GM19035 (cell line): ENCODE measurements at regions not wholly inside any gene's neighbourhood (a gene's known extent, or its start where the extent isn't known, plus 50 kb on each side); places are given as distances from the start of the nearest gene placed in this dataset.
"Not testable (repeated sequence)": the region's sequence is repeated elsewhere in the genome, so short reads cannot be mapped to it uniquely, and the experiment has no call there.

Source experiments
- ATAC-seq: cut with Tn5 transposase; IDR thresholded peaks from one replicate; pipeline ENCODE4 v1.9.1; 2021; ENCODE audit not compliant: unreplicated experiment

DNA sequence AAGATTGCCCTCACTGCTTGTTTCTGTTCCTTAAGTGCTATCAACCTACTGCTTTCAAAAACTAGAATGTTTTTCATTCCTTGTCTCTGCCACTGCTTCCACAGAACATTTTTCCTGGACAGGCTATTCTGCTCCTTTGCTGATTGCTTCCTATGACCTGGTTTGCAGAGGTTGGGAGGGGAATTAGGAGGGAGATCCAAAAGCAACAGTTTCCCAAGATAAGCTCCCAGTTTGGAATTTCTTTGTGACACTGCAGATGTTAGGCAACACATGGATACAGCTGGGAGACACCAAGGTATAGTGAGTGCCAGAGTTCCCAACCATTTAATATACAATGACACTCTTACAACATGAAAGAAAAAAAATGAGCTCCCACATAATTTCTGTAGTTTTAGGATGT, 1036.5 kb downstream of the ROBO2 start:
- ATAC-seq: no peak

DNA sequence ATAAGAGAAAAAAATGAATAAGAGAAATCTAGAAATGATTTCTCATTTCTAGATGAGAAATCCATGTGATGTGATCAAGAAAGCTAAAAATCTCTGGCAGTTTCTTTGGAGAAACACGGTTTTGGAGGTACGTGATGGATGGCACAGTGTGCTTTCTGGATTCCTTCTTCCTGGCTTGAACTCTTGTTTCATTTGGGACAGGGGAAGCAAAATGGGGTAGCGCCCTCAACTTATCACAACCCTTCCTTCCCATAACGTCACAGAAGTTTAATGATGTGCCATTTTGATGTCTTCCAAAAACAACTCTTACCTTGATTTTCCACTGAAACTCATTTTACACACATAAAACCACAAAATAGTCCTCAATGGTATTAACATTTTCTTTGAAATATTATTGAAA, 1037.3 kb downstream of the ROBO2 start:
- ATAC-seq: no peak

DNA sequence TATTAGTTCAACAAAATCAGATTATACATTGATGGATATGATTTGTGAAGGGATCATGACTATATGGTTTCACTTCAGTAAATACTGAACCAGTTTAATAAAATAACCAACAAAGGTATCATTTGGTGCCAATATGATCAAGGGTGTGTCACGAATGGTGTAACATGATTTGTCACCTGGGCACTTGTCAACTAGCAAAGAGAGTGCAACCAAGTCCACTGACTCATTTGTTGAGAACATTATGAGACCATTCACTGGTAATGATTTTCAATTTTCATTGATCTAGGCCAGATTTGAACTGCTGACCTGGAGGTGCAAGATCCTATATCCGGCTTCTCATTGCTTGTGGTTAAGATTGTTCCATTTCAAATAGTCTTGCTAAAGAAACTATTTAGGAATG, 1037.9 kb downstream of the ROBO2 start:
- no peak for ATAC-seq

- no peak for ATAC-seq
Observed at GRCh38 chr3:78079514-78079913, 1039.6 kb downstream of the ROBO2 start.

DNA sequence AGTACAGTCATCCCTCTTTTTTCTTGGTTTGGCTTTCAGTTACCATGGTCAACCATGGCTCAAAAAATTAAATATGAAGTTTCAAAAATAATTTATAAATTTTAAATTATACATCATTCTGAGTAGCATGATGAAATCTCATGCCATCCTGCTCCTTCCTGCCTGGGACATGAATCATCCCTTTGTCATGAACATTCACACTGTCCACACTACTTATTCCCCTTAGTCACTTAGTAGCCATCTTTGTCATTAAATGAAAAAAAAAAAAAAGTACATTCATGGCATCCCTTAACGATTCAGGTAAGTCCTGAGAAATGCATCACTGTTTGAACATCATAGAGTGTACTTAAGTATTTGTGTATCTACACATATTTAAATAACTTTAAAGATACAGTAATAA, 1046.3 kb downstream of the ROBO2 start:
- no peak for ATAC-seq

DNA sequence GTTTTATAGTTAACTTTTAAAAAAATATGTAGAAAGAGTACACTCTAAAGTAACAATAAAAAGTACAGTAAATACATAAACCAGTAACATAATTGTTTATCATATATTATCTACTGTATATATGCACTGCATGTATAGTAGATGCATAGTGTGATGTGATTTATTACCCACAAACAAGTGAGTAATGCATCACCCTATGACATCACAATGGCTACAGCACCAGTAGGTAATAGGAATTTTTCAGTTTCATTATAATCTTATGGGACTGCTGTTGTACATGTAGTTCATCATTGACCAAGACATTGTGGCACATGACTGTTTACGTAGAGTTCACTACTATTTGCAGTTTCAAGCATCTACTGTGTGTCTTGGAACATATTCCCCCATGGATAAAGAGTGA, 1047.2 kb downstream of the ROBO2 start:
- ATAC-seq: no peak

- no peak for ATAC-seq
Observed at GRCh38 chr3:78088006-78088405, 1048.1 kb downstream of the ROBO2 start.

GRCh38 chr3:78090382-78090781, 1050.5 kb downstream of the ROBO2 start:
- ATAC-seq: no peak

GRCh38 chr3:78091478-78092119, 1051.7 kb downstream of the ROBO2 start:
- ATAC-seq: no peak

- not testable (repeated sequence) for ATAC-seq
Observed at GRCh38 chr3:78092574-78092973, 1052.7 kb downstream of the ROBO2 start.

DNA sequence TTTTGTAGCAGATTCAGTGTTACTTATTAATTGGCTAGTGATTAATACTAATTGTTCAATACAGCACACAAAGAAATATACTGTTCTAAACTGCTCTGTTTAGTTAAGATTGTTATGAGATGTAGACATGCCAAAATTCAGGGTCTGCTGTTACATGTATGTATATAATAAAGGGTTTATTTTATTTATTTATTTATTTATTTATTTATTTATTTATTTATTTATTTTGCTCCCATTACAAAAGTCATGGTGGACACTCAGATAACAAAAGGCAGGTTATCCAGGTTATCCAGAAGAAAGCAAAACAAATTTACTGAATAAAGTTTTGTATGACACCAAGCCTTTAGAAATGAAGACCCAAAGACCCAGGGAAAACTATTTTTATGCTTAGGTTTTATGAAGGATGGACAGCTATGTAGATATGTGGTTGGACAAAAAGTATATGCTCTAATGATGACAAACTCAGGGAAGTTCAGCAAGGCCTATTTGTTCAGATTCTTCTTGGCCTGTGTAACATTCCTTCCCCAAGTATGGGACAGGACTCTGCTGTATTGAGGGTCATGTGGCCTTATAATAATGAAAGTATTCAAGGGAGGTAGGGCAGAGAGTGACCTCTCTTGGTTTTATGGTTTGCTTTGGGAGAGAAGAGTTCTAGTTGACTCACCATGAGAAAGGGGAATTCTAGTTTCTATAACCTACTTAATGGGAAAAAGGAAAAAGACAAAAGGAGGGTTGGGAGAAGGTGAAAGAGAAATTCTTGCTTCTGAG, 1056.8 kb downstream of the ROBO2 start:
- no peak for ATAC-seq

DNA sequence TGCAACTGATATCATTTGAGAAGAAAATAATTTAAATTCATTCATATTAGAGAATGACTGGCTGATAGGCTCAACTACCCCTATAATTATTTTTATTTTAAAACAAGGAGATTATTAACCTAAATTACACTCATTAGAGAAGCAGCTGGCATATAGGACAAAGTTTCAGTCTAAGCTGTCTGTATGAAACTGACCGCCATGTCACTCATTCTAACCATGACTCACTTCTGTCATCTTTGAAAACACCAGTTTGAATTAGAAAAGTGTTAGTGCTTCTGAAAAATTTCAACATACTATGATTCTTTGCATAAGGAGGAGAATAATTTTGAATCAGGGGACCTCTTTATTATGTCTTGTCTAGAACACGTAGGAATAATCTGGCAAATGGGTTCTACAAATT, 1058.5 kb downstream of the ROBO2 start:
- ATAC-seq: no peak

DNA sequence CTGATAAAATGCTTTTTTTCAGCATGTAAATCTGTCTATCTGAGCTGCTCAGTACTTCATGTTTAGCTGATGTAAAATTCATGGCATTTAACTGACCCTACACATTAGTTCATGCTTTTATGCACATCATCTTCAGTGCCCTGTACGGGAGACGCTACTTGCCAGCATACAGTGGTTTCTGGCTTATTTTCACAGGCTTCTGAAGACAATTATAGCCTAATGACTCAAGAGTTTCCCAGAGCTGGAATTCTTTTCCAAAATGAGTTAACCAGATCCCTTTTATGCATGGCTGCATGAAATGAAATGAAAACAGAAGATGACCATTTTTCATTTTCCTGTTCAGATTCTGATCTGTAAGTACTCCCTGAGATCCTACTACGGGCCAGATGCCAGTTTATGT, 1061.5 kb downstream of the ROBO2 start:
- no peak for ATAC-seq

GRCh38 chr3:78108269-78108961, 1068.5 kb downstream of the ROBO2 start:
- ATAC-seq: not testable (repeated sequence)

DNA sequence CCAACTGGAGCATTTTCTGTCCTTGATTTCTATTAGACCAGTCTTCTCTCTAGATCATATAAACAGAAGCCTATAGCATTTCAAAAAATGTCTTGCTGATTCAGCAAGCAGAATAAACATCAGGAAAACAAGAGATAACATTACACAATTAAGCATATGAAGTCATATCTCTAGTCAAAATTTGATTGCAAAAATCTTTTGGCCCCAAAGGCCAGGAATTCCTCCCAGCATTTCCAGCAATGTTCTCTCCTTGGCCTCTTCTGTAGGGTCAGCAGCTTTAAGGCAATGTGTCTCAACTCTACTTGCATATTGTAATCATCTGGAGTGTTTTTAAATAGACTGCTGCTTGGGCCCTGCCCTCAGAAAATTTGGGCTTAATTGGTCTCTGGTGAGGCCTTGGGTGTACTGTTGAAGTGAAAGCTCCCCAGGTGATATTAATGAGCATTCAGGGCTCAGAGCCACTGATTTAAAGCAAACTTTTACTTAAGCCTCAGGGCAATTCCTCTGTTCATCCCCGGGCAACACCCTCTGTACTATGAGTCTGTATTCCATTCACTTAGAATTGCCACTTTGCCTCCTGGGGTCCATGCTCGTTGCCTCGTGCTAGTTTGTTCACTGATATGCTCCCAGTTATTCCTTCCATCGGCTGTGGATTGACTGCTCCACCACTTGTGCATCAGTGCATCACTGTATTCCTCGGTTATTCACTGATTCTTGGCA, 1072.6 kb downstream of the ROBO2 start:
- ATAC-seq: no peak

- no peak for ATAC-seq
Observed at GRCh38 chr3:78115983-78116382, 1076.1 kb downstream of the ROBO2 start.

- ATAC-seq: no peak
Observed at GRCh38 chr3:78116874-78117273, 1077.0 kb downstream of the ROBO2 start.

- ATAC-seq: no peak
Observed at GRCh38 chr3:78123058-78123457, 1083.2 kb downstream of the ROBO2 start.

DNA sequence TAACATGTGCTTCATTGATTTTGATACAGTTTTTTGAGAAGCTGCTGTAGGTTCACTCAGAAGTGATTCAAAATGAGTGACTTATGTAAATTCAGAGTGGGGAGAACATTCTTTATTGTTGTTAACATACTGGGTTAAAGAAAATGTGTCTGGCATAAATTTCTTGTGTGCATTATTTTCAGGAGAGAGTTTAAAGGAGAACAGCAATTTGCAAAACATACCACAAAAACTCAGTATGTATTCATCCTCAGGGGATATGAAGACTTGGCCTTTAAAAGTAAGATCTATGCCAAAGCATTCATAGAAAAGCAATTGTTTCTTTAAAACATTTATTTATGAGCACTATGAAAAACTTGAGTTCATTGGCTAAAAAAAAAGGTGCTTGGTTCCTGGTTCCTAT, 1089.8 kb downstream of the ROBO2 start:
- ATAC-seq: no peak

DNA sequence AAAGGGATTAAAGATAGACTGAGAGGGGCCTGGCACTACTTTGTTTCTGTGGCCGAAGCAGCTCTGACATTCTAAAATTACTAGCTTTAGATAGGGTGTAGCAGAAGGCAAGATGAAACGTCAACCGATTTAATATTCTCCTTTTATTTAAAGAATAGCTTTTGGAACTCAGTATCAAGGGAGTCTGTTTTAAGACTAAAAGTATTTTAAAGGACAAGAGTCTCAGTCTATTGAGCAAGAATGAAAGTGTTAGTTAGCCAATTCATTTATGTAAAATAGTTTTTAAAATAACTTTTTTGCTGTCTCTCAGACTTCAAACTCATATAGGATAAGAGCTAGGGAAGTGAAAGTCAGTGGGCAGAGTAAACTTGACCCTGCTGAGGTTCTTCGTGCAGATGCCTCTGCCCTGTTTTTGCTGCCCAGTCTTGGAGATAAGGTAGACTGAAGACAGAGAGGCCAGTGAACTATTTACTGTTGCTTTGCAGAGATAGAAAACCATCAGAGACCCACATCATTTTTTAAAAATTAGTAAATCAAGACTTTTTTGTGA, 1090.9 kb downstream of the ROBO2 start:
- ATAC-seq: no peak

DNA sequence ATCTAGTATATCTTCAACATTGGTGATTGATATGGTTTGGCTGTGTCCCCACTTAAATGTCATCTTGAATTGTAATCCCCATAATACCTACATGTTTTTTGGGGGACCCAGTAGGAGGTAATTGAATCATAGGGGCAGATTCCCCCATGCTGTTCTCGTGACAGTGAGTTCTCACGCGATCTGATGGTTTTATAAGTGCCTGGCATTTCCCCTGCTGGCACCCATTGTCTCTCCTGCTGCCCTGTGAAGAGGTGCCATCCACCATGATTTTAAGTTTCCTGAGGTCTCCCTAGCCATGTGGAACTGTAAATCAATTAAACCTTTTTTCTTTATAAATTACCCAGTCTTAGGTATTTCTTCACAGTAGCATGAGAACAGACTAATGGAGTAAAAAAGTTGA, 1094.6 kb downstream of the ROBO2 start:
- no peak for ATAC-seq
